Neural crest cell (in vitro differentiated cells): ENCODE measurements at regions not wholly inside any gene's neighbourhood (a gene's known extent, or its start where the extent isn't known, plus 50 kb on each side); places are given as distances from the start of the nearest gene placed in this dataset.

ENCODE experiments used
- DNase-seq: peaks from one replicate; pipeline ENCODE4 v3.0.0; 2021; ENCODE audit warnings: low read depth, mixed read lengths, low spot score
- H3K27ac Mint-ChIP-seq: one replicate; pipeline ENCODE4 v1.8.0; 2021; ENCODE audit warnings: mild to moderate bottlenecking, mixed read lengths; ENCODE audit not compliant: unreplicated experiment
- H3K27me3 Mint-ChIP-seq: 2 replicates; pipeline ENCODE4 v1.8.0; 2021; ENCODE audit warnings: low read depth, mild to moderate bottlenecking, mixed read lengths
- H3K36me3 Mint-ChIP-seq: 2 replicates; pipeline ENCODE4 v1.8.0; 2021; ENCODE audit warnings: low read depth, mild to moderate bottlenecking, mixed read lengths
- H3K4me1 Mint-ChIP-seq: 2 replicates; pipeline ENCODE4 v1.8.0; 2021; ENCODE audit warnings: mixed read lengths
- H3K4me3 Mint-ChIP-seq: one replicate; pipeline ENCODE4 v1.8.0; 2021; ENCODE audit warnings: mild to moderate bottlenecking, mixed read lengths
- H3K9me3 Mint-ChIP-seq: 2 replicates; pipeline ENCODE4 v1.8.0; 2021; ENCODE audit warnings: mixed read lengths
- CTCF ChIP-seq: fragments of 200-600 bp; sonication (generic); conservative IDR thresholded peaks from 2 replicates; pipeline ENCODE4 v1.5.0; 2021; ENCODE audit warnings: antibody characterized with exemption, mild to moderate bottlenecking

GRCh38 chr17:37797206-37797605 is 52.3 kb upstream of the HNF1B start:
- Mint-ChIP-seq H3K4me1 (peaks cover 4% of the 10 kb centered on the region), H3K9me3 (no peaks in the 10 kb centered on the region), H3K4me3 (no peak overlapping the region), H3K36me3 (no peaks in the 10 kb centered on the region), H3K27me3 (no peaks in the 10 kb centered on the region), H3K27ac (no peak overlapping the region)
- no peak for DNase-seq
- TF ChIP-seq CTCF: no peak

GRCh38 chr17:37796076-37796475 is 51.2 kb upstream of the HNF1B start:
- Mint-ChIP-seq H3K9me3 (no peaks in the 10 kb centered on the region), H3K36me3 (no peaks in the 10 kb centered on the region), H3K4me3 (no peak overlapping the region), H3K27me3 (no peaks in the 10 kb centered on the region), H3K4me1 (peaks cover 4% of the 10 kb centered on the region), H3K27ac (no peak overlapping the region)
- DNase-seq: no peak
- TF ChIP-seq CTCF: no peak
